Endothelial cell of umbilical vein (primary cell): ENCODE measurements at regions not wholly inside any gene's neighbourhood (a gene's known extent, or its start where the extent isn't known, plus 50 kb on each side); places are given as distances from the start of the nearest gene placed in this dataset.
"Not testable (repeated sequence)": the region's sequence is repeated elsewhere in the genome, so short reads cannot be mapped to it uniquely, and the experiment has no call there.

Source experiments
- EZH2 ChIP-seq: IDR thresholded peaks from 2 replicates; pipeline ENCODE4 v1.6.1; 2012; ENCODE audit warnings: borderline replicate concordance, low read depth, mild to moderate bottlenecking, moderate library complexity, low read length, inconsistent platforms; ENCODE audit not compliant: severe bottlenecking
- MYC ChIP-seq: IDR thresholded peaks from one replicate; pipeline ENCODE4 v1.6.1; 2011; ENCODE audit warnings: mild to moderate bottlenecking, low read depth, low read length
- POLR2A ChIP-seq: IDR thresholded peaks from 2 replicates; pipeline ENCODE4 v1.6.1; 2012; ENCODE audit warnings: low read depth, mild to moderate bottlenecking, control low read depth, low read length
- POLR2AphosphoS5 ChIP-seq: IDR thresholded peaks from 2 replicates; pipeline ENCODE4 v1.6.1; 2012; ENCODE audit warnings: low read depth, mild to moderate bottlenecking, control low read depth, low read length, moderate library complexity; ENCODE audit not compliant: insufficient read depth
- TF ChIP-seq, protein P1 (sequence below), 2 donors: IDR thresholded peaks; 1 replicate in 1 of 2; 2 replicates in 1 of 2; pipeline ENCODE4 v1.5.1; 2011; ENCODE audit warnings: low read length in 2 of 2, mild to moderate bottlenecking in 2 of 2, moderate library complexity in 2 of 2, control low read depth in 1 of 2, inconsistent platforms in 1 of 2, low read depth in 1 of 2; ENCODE audit not compliant: insufficient read depth in 1 of 2; ENCODE audit errors: extremely low read depth in 1 of 2

DNA sequence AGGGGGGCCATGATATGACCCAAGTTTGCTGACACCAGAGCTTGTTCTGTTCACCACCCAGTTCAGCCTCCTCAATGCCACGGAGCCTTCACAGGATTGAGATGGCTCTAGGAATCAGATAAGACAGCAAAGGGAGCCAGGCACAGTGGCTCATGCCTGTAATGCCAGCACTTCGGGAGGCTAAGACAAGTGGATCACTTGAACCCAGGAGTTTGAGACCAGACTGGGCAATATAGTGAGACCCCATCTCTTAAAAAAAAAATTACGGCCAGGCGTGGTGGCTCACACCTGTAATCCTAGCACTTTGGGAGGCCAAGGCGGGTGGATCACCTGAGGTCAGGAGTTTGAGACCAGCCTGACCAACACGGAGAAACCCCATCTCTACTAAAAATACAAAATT is 67.5 kb upstream of the USP9X start:
- TF ChIP-seq, protein P1, sequence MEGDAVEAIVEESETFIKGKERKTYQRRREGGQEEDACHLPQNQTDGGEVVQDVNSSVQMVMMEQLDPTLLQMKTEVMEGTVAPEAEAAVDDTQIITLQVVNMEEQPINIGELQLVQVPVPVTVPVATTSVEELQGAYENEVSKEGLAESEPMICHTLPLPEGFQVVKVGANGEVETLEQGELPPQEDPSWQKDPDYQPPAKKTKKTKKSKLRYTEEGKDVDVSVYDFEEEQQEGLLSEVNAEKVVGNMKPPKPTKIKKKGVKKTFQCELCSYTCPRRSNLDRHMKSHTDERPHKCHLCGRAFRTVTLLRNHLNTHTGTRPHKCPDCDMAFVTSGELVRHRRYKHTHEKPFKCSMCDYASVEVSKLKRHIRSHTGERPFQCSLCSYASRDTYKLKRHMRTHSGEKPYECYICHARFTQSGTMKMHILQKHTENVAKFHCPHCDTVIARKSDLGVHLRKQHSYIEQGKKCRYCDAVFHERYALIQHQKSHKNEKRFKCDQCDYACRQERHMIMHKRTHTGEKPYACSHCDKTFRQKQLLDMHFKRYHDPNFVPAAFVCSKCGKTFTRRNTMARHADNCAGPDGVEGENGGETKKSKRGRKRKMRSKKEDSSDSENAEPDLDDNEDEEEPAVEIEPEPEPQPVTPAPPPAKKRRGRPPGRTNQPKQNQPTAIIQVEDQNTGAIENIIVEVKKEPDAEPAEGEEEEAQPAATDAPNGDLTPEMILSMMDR (IDR thresholded peaks at IDR 0.05; ENCODE audit: extremely low read depth in 1 of 2, insufficient read depth in 1 of 2, low read depth in 1 of 2, low read length in 2 of 2), result not testable (repeated sequence)
- TF ChIP-seq POLR2AphosphoS5, EZH2, POLR2A, MYC: not testable (repeated sequence)
